Gastrocnemius medialis (tissue), 4 donors: ENCODE measurements at regions not wholly inside any gene's neighbourhood (a gene's known extent, or its start where the extent isn't known, plus 50 kb on each side); places are given as distances from the start of the nearest gene placed in this dataset.

Experiments
- ATAC-seq, 2 donors: fragments of 150-250 bp; one replicate each; pipeline ENCODE4 v1.9.1; 2016
- DNase-seq, 2 donors: peaks; one replicate each; pipeline ENCODE4 v3.0.0-alpha.2; 2019
- H3K27ac ChIP-seq, 4 donors: fragments of 200-600 bp; sonication (generic); 1 replicate in 1 of 4; 2 replicates in 3 of 4; pipeline ENCODE4 v1.5.1; 2016 to 2018; ENCODE audit warnings: mild to moderate bottlenecking in 2 of 4, moderate library complexity in 1 of 4
- H3K27me3 ChIP-seq, 3 donors: fragments of 200-600 bp; sonication (generic) in 2 of 3; 1 replicate in 1 of 3; 2 replicates in 2 of 3; pipeline versions ENCODE4 v1.5.1 to v1.6.0; 2016 to 2019; ENCODE audit warnings: mild to moderate bottlenecking in 1 of 3, moderate library complexity in 1 of 3
- H3K36me3 ChIP-seq, 2 donors: fragments of 200-600 bp; sonication (generic) in 1 of 2; one replicate each; pipeline ENCODE4 v1.5.1; 2017 to 2018
- H3K4me1 ChIP-seq, 2 donors: fragments of 200-600 bp; sonication (generic) in 1 of 2; one replicate each; pipeline ENCODE4 v1.5.1; 2016 to 2017; ENCODE audit warnings: mild to moderate bottlenecking in 2 of 2
- H3K4me3 ChIP-seq, 4 donors: fragments of 200-600 bp; sonication (generic) in 3 of 4; 1 replicate in 1 of 4; 2 replicates in 3 of 4; pipeline ENCODE4 v1.5.1; 2016 to 2019; ENCODE audit warnings: mild to moderate bottlenecking in 2 of 4
- H3K9me3 ChIP-seq, 3 donors: fragments of 200-600 bp; sonication (generic) in 2 of 3; 1 replicate in 1 of 3; 2 replicates in 2 of 3; pipeline ENCODE4 v1.5.1; 2016 to 2019
- POLR2A ChIP-seq, 2 donors: fragments of 450-650 bp; IDR thresholded peaks; one replicate each; pipeline ENCODE4 v1.6.1; 2017; ENCODE audit warnings: antibody characterized with exemption in 2 of 2, mild to moderate bottlenecking in 2 of 2, moderate library complexity in 2 of 2
- in situ Hi-C, 4 donors: fragments of 200-750 bp; cut with MboI; loops; one replicate each; pipeline versions ENCODE4 v1.15.0 to v1.8.0; 2017; ENCODE audit warnings: low sequenced_read_pairs in 4 of 4
- intact Hi-C: fragments of 100-400 bp; cut with DNase I; formaldehyde crosslinking; loops from one replicate; pipeline ENCODE4 v1.15.1; 2023; ENCODE audit warnings: low total_unique reads
- TF ChIP-seq, protein P1 (sequence below), 5 experiments: fragments of 450-650 bp in 3 of 5; fragments of 200-600 bp in 2 of 5; sonication (generic) in 2 of 5; IDR thresholded peaks in 4 of 5; conservative IDR thresholded peaks in 1 of 5; 1 replicate in 4 of 5; 2 replicates in 1 of 5; pipeline ENCODE4 v1.5.1; 2016 to 2019; ENCODE audit warnings: antibody characterized with exemption in 5 of 5, mild to moderate bottlenecking in 3 of 5, moderate library complexity in 3 of 5

DNA sequence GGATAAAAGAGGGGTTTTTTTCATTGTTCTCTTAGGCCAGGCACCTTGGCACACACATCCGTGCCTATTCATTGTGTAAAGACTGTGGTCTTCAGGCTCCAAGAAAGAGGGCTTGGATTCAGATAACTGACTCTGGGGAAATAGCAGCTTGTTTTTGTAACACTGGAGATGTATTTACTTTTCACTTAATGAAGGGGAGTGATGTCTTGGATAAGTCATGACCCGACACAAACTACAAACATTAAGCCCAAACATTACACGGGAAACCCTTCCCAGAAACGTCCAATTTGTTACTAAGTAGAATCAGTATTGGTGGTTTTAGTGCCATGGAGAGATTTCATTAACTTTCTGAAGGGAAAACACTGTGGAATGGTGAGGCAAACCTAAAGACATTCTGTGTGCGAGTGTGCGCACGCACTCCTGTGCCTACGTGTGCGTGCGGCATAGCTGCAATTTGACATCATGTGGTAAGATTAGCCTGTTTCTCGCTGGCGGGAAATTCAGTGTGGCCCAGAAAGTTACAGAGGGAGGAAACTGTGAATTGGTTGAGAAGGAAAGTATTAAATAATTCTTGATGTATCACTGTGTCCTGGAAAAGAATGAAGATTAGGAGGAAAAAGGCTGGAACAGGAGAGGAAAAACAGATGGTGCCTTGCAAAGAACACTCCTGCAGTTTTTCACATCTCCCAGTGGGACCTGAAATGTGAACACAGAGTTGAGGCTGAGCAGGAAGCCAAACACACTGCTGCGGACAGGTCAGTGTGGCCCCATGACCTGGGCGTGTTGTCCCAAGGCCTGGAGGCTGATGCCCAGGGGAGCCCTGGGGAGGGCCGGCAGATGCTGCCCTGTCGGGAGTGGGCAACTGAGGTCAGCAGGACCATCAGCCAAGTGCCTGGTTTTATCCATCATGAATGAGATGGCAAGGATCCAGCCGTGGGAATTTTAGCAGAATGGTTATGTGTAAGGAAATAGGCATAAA is 108.5 kb downstream of the GAS1 start:
- intact Hi-C loops = no loop called here
- no peak for TF ChIP-seq POLR2A (IDR thresholded peaks at IDR 0.05)
- TF ChIP-seq, protein P1, sequence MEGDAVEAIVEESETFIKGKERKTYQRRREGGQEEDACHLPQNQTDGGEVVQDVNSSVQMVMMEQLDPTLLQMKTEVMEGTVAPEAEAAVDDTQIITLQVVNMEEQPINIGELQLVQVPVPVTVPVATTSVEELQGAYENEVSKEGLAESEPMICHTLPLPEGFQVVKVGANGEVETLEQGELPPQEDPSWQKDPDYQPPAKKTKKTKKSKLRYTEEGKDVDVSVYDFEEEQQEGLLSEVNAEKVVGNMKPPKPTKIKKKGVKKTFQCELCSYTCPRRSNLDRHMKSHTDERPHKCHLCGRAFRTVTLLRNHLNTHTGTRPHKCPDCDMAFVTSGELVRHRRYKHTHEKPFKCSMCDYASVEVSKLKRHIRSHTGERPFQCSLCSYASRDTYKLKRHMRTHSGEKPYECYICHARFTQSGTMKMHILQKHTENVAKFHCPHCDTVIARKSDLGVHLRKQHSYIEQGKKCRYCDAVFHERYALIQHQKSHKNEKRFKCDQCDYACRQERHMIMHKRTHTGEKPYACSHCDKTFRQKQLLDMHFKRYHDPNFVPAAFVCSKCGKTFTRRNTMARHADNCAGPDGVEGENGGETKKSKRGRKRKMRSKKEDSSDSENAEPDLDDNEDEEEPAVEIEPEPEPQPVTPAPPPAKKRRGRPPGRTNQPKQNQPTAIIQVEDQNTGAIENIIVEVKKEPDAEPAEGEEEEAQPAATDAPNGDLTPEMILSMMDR (IDR thresholded peaks at IDR 0.05 in 4 of 5, conservative IDR thresholded peaks at IDR 0.05 in 1 of 5) = no peak
- no peaks in the 10 kb centered on the region for H3K4me1 ChIP-seq
- no peak overlapping the region for H3K4me3 ChIP-seq
- peak in 1 of 2 donors; percentile 42 for ATAC-seq
- no peaks in the 10 kb centered on the region for H3K9me3 ChIP-seq
- no peaks in the 10 kb centered on the region for H3K27me3 ChIP-seq
- no peaks in the 10 kb centered on the region for H3K36me3 ChIP-seq
- peak overlapping the region in 2 of 4 donors; percentile 14 to 20 for H3K27ac ChIP-seq
- in situ Hi-C loops = no loop called here
- peak in 1 of 2 donors; percentile 33 for DNase-seq

DNA sequence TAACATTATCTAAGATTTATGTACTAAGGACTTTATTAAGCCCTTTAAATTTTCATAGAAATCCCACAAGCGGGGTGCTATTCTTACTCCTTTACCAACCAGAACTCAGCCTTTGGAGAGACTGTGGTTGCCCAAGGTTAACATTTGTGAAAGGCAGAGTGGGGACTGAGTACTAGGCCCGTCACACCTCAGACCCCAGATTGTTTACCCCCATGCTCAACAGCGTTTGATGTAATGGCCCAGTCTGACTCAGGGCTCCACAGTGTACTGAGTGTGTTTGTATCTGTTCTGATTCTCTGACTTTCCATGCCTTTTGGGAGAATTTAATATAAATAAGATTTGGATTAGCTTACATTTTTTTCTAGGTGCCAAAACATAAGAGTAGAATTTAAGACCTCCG is 110.0 kb downstream of the GAS1 start:
- Histone ChIP-seq H3K36me3 (no peaks in the 10 kb centered on the region), H3K4me1 (no peaks in the 10 kb centered on the region), H3K4me3 (no peak overlapping the region), H3K27ac (no peak overlapping the region), H3K27me3 (no peaks in the 10 kb centered on the region), H3K9me3 (no peaks in the 10 kb centered on the region)
- in situ Hi-C loops = no loop called here
- DNase-seq (no peak), ATAC-seq (no peak)
- intact Hi-C loops = no loop called here
- no peak for TF ChIP-seq POLR2A (IDR thresholded peaks at IDR 0.05)
- TF ChIP-seq, protein P1 (IDR thresholded peaks at IDR 0.05 in 4 of 5, conservative IDR thresholded peaks at IDR 0.05 in 1 of 5) = no peak

DNA sequence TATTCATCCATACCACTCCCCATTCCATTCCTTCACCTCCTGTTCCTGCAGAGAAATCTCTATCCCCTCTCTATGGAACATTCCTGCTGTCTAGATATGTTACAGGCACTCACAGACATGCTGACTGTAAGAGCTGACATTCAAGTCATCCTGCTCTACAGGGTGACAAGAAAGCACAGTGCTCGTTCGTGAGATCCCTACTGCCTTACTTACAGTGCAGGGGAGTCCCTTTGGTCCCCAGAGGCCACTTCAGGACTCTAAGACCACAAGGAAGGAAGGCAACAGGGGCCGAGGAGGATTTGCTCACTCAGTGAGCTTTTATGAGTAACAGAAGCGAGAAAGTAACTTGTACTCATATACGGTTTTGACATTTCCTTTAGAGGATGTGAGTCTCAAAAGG is 110.5 kb downstream of the GAS1 start:
- ATAC-seq = no peak
- in situ Hi-C loops (no loop called here), intact Hi-C loops (no loop called here)
- Histone ChIP-seq H3K36me3 (no peaks in the 10 kb centered on the region), H3K27ac (no peak overlapping the region), H3K4me3 (no peak overlapping the region), H3K27me3 (no peaks in the 10 kb centered on the region), H3K4me1 (no peaks in the 10 kb centered on the region), H3K9me3 (no peaks in the 10 kb centered on the region)
- no peak for DNase-seq
- TF ChIP-seq, protein P1 (IDR thresholded peaks at IDR 0.05 in 4 of 5, conservative IDR thresholded peaks at IDR 0.05 in 1 of 5) = no peak
- no peak for TF ChIP-seq POLR2A (IDR thresholded peaks at IDR 0.05)

DNA sequence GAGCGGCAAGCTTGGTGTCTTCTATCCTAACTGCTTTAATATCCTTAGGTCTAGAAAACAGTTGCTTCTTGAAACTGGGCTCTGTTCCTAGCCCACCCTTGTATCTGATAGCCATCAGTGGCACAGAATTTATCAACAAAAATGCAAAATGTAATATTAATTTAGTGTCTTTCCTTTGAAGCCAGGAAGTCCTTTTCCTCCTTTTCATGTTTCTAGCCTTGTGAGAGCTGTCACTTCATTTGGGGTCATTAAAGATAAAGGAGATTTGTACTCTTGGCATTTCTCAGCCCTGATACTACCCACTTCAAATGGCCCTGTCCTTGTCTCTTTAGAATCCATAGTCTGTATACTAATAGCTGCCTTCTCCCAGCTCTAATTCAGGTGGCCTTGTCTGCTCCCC is 111.0 kb downstream of the GAS1 start:
- DNase-seq = no peak
- in situ Hi-C loops (no loop called here), intact Hi-C loops (no loop called here)
- Histone ChIP-seq H3K36me3 (no peaks in the 10 kb centered on the region), H3K4me1 (no peaks in the 10 kb centered on the region), H3K4me3 (no peak overlapping the region), H3K27me3 (no peaks in the 10 kb centered on the region), H3K9me3 (no peaks in the 10 kb centered on the region), H3K27ac (no peak overlapping the region)
- no peak for ATAC-seq
- TF ChIP-seq POLR2A (IDR thresholded peaks at IDR 0.05) = no peak
- TF ChIP-seq, protein P1 (IDR thresholded peaks at IDR 0.05 in 4 of 5, conservative IDR thresholded peaks at IDR 0.05 in 1 of 5) = no peak
